ENCODE measurements at regions not wholly inside any gene's neighbourhood (a gene's known extent, or its start where the extent isn't known, plus 50 kb on each side); places are given as distances from the start of the nearest gene placed in this dataset.

GRCh38 chr20:12270863-12271262 is 353.2 kb downstream of the BTBD3 start:
- TF ChIP-seq CTCF (IDR thresholded peaks at IDR 0.05; ENCODE audit: borderline replicate concordance, extremely low read depth, low read length, poor library complexity, severe bottlenecking): no peak
- TF ChIP-seq EZH2 (IDR thresholded peaks at IDR 0.05; ENCODE audit: borderline replicate concordance, low read depth, low read length, severe bottlenecking): no peak
